Kidney epithelial cell (primary cell): ENCODE measurements at regions not wholly inside any gene's neighbourhood (a gene's known extent, or its start where the extent isn't known, plus 50 kb on each side); places are given as distances from the start of the nearest gene placed in this dataset.

Experiments used
- DNase-seq: peaks from one replicate; pipeline ENCODE4 v3.0.0-alpha.2; 2010; ENCODE audit warnings: low read depth
- H3K27me3 ChIP-seq: 2 replicates; pipeline ENCODE4 v1.6.0; 2011; ENCODE audit warnings: low read length; ENCODE audit not compliant: control insufficient read depth, insufficient read depth
- H3K36me3 ChIP-seq: 2 replicates; pipeline ENCODE4 v1.5.1; 2011; ENCODE audit warnings: low read length; ENCODE audit not compliant: control insufficient read depth, insufficient read depth
- H3K4me3 ChIP-seq: 2 replicates; pipeline ENCODE4 v1.5.1; 2011; ENCODE audit warnings: low read depth, mild to moderate bottlenecking, control low read depth, low read length
- CTCF ChIP-seq: IDR thresholded peaks from 2 replicates; pipeline ENCODE4 v1.5.1; 2011; ENCODE audit warnings: mild to moderate bottlenecking, moderate library complexity, low read length, control low read depth, inconsistent platforms; ENCODE audit not compliant: insufficient read depth, poor library complexity, severe bottlenecking

GRCh38 chr6:48272518-48272917 is 161.5 kb upstream of the PTCHD4 start:
- DNase-seq: no peak
- no peak overlapping the region for H3K4me3 ChIP-seq
- H3K36me3 ChIP-seq: no peaks in the 10 kb centered on the region
- no peak for TF ChIP-seq CTCF
- no peaks in the 10 kb centered on the region for H3K27me3 ChIP-seq

- DNase-seq: no peak
- H3K4me3 ChIP-seq: no peak overlapping the region
- no peaks in the 10 kb centered on the region for H3K27me3 ChIP-seq
- no peaks in the 10 kb centered on the region for H3K36me3 ChIP-seq
- no peak for TF ChIP-seq CTCF
These were observed 144.1 kb upstream of the PTCHD4 start for GRCh38 chr6:48255094-48255493.

- no peak for TF ChIP-seq CTCF
- no peaks in the 10 kb centered on the region for H3K36me3 ChIP-seq
- H3K27me3 ChIP-seq: no peaks in the 10 kb centered on the region
- no peak for DNase-seq
- H3K4me3 ChIP-seq: no peak overlapping the region
These were observed 138.1 kb upstream of the PTCHD4 start for GRCh38 chr6:48249071-48249470.

GRCh38 chr6:48243071-48243470 is 132.1 kb upstream of the PTCHD4 start:
- H3K27me3 ChIP-seq: no peaks in the 10 kb centered on the region
- no peak for TF ChIP-seq CTCF
- H3K36me3 ChIP-seq: no peaks in the 10 kb centered on the region
- no peak for DNase-seq
- H3K4me3 ChIP-seq: no peak overlapping the region

GRCh38 chr6:48240287-48240686 is 129.3 kb upstream of the PTCHD4 start:
- no peaks in the 10 kb centered on the region for H3K27me3 ChIP-seq
- no peak overlapping the region for H3K4me3 ChIP-seq
- no peak for DNase-seq
- no peaks in the 10 kb centered on the region for H3K36me3 ChIP-seq
- TF ChIP-seq CTCF: no peak

GRCh38 chr6:48236375-48236774 is 125.4 kb upstream of the PTCHD4 start:
- H3K27me3 ChIP-seq: no peaks in the 10 kb centered on the region
- no peaks in the 10 kb centered on the region for H3K36me3 ChIP-seq
- no peak for TF ChIP-seq CTCF
- H3K4me3 ChIP-seq: no peak overlapping the region
- no peak for DNase-seq
